IMR-90 (cell line): ENCODE measurements at regions not wholly inside any gene's neighbourhood (a gene's known extent, or its start where the extent isn't known, plus 50 kb on each side); places are given as distances from the start of the nearest gene placed in this dataset.

Experiments
- ATAC-seq: fragments of 200-7000 bp; cut with Tn5 transposase; 2 replicates; pipeline ENCODE4 v1.9.1; 2020; ENCODE audit warnings: low read depth, mild to moderate bottlenecking, moderate library complexity
- BruUV-seq: library from RNA; stranded (reverse); fragments of 400-500 nt; replicated peaks from 2 replicates; lab custom pipeline; 2021; lab: Mats Ljungman, UMichigan
- CTCF ChIA-PET: fragments of 300-600 bp; formaldehyde crosslinking; extraction: SDS; loops from one replicate; lab custom pipeline; 2021; ENCODE audit warnings: antibody characterized with exemption; lab: Yijun Ruan, JAX
- POLR2A ChIA-PET: fragments of 300-600 bp; sonication (Branson Sonifier 250); formaldehyde crosslinking; loops from one replicate; lab custom pipeline; 2022; ENCODE audit warnings: antibody characterized with exemption; ENCODE audit not compliant: unreplicated experiment; lab: Charles Lee
- DNase-seq: peaks from one replicate; pipeline ENCODE4 v3.0.0; 2013
- H2AFZ ChIP-seq: replicated peaks from 2 replicates; pipeline ENCODE3; 2013; ENCODE audit warnings: low read length, mild to moderate bottlenecking; ENCODE audit not compliant: poor library complexity
- H2AK5ac ChIP-seq: 2 replicates; pipeline ENCODE4 v1.6.1; 2013; ENCODE audit warnings: low read depth, low read length, inconsistent platforms
- H2AK9ac ChIP-seq: replicated peaks from 2 replicates; pipeline ENCODE3; 2013; ENCODE audit warnings: mild to moderate bottlenecking, low read depth, low read length, moderate library complexity; ENCODE audit not compliant: poor library complexity
- H2BK120ac ChIP-seq: 2 replicates; pipeline ENCODE4 v1.6.1; 2013; ENCODE audit warnings: low read depth, low read length, inconsistent platforms
- H2BK15ac ChIP-seq: 3 replicates; pipeline ENCODE4 v1.6.1; 2013; ENCODE audit warnings: low read depth, low read length, inconsistent platforms
- H2BK20ac ChIP-seq: 2 replicates; pipeline ENCODE4 v1.6.1; 2013; ENCODE audit warnings: low read depth, mild to moderate bottlenecking, inconsistent platforms, low read length, moderate library complexity
- H2BK5ac ChIP-seq: 2 replicates; pipeline ENCODE4 v1.6.1; 2013; ENCODE audit warnings: mild to moderate bottlenecking, low read depth, low read length, inconsistent platforms; ENCODE audit not compliant: poor library complexity, severe bottlenecking
- H3K14ac ChIP-seq: replicated peaks from 2 replicates; pipeline ENCODE4 v1.6.1; 2013; ENCODE audit warnings: low read depth, low read length, inconsistent platforms
- H3K18ac ChIP-seq: 2 replicates; pipeline ENCODE4 v1.6.1; 2013; ENCODE audit warnings: low read depth, low read length, control low read depth
- H3K23ac ChIP-seq: 2 replicates; pipeline ENCODE4 v1.6.1; 2013; ENCODE audit warnings: low read depth, low read length, inconsistent platforms
- H3K27ac ChIP-seq: 2 replicates; pipeline ENCODE4 v1.5.1; 2013; ENCODE audit warnings: mild to moderate bottlenecking, control low read depth, low read length; ENCODE audit not compliant: insufficient read depth
- H3K27me3 ChIP-seq: 2 replicates; pipeline ENCODE4 v1.6.1; 2013; ENCODE audit warnings: low read length; ENCODE audit not compliant: control insufficient read depth, insufficient read depth
- H3K36me3 ChIP-seq: 2 replicates; pipeline ENCODE4 v1.6.1; 2013; ENCODE audit warnings: low read length, mixed read lengths; ENCODE audit not compliant: control insufficient read depth, insufficient read depth
- H3K4ac ChIP-seq: 2 replicates; pipeline ENCODE4 v1.6.1; 2013; ENCODE audit warnings: low read depth, low read length, inconsistent platforms
- H3K4me1 ChIP-seq: 2 replicates; pipeline ENCODE4 v1.6.1; 2013; ENCODE audit warnings: low read length, mixed read lengths; ENCODE audit not compliant: control insufficient read depth, insufficient read depth
- H3K4me2 ChIP-seq: 2 replicates; pipeline ENCODE4 v1.6.1; 2013; ENCODE audit warnings: low read depth, mild to moderate bottlenecking, control low read depth, low read length, moderate library complexity
- H3K4me3 ChIP-seq: 2 replicates; pipeline ENCODE4 v1.5.1; 2013; ENCODE audit warnings: low read depth, mild to moderate bottlenecking, control low read depth, low read length, moderate library complexity; ENCODE audit not compliant: insufficient read depth
- H3K56ac ChIP-seq: 2 replicates; pipeline ENCODE4 v1.6.1; 2013; ENCODE audit warnings: low read length, inconsistent platforms; ENCODE audit not compliant: insufficient read depth; ENCODE audit errors: extremely low read depth
- H3K79me1 ChIP-seq, 2 experiments: 2 replicates each; pipeline ENCODE4 v1.6.1; 2013; ENCODE audit warnings: low read length in 2 of 2, inconsistent platforms in 1 of 2, low read depth in 1 of 2
- H3K9ac ChIP-seq: 2 replicates; pipeline ENCODE4 v1.6.1; 2013; ENCODE audit warnings: low read depth, low read length, control low read depth
- H3K9me1 ChIP-seq: 2 replicates; pipeline ENCODE4 v1.6.1; 2013; ENCODE audit warnings: low read length, inconsistent platforms; ENCODE audit not compliant: insufficient read depth
- H3K9me3 ChIP-seq: 2 replicates; pipeline ENCODE4 v1.6.1; 2013; ENCODE audit warnings: low read length; ENCODE audit not compliant: control insufficient read depth, insufficient read depth
- H4K20me1 ChIP-seq: 2 replicates; pipeline ENCODE4 v1.6.1; 2013; ENCODE audit warnings: low read length, inconsistent platforms; ENCODE audit not compliant: insufficient read depth
- H4K5ac ChIP-seq: 2 replicates; pipeline ENCODE4 v1.6.1; 2013; ENCODE audit warnings: mild to moderate bottlenecking, low read depth, low read length, control low read depth
- H4K8ac ChIP-seq, 2 experiments: 2 replicates each; pipeline ENCODE4 v1.6.1; 2013; ENCODE audit warnings: low read depth in 2 of 2, low read length in 2 of 2, control low read depth in 1 of 2, inconsistent platforms in 1 of 2
- H4K91ac ChIP-seq: 2 replicates; pipeline ENCODE4 v1.6.1; 2013; ENCODE audit warnings: low read depth, low read length, inconsistent platforms; ENCODE audit not compliant: insufficient read depth
- BHLHE40 ChIP-seq: fragments of 150-350 bp; IDR thresholded peaks from 2 replicates; pipeline ENCODE4 v1.6.1; 2016; ENCODE audit warnings: mild to moderate bottlenecking, low read depth, low read length
- CEBPB ChIP-seq: IDR thresholded peaks from 2 replicates; pipeline ENCODE4 v1.6.1; 2012; ENCODE audit warnings: low read depth, low read length, improper control_type of control experiment
- CHD1 ChIP-seq: IDR thresholded peaks from 2 replicates; pipeline ENCODE4 v1.6.1; 2012; ENCODE audit warnings: low read depth, low read length, improper control_type of control experiment
- MAFK ChIP-seq: IDR thresholded peaks from 2 replicates; pipeline ENCODE4 v1.6.1; 2012; ENCODE audit warnings: low read depth, low read length, improper control_type of control experiment
- MXI1 ChIP-seq: IDR thresholded peaks from 2 replicates; pipeline ENCODE4 v1.6.1; 2012; ENCODE audit warnings: low read depth, mild to moderate bottlenecking, low read length, moderate library complexity, borderline replicate concordance
- RCOR1 ChIP-seq: IDR thresholded peaks from 2 replicates; pipeline ENCODE4 v1.6.1; 2012; ENCODE audit warnings: mild to moderate bottlenecking, low read length, improper control_type of control experiment; ENCODE audit not compliant: insufficient replicate concordance
- RFX5 ChIP-seq: IDR thresholded peaks from 2 replicates; pipeline ENCODE4 v1.8.0; 2012; ENCODE audit warnings: low read depth, mild to moderate bottlenecking, low read length, moderate library complexity
- WGBS, 2 experiments: methylation state at CpG; one replicate each; pipeline versions ENCODE4 v1.1.5 to v1.1.7; 2013; ENCODE audit warnings: missing lambda C conversion rate in 2 of 2; ENCODE audit not compliant: insufficient read length in 1 of 2; ENCODE audit errors: extremely low coverage in 2 of 2; 5-methylcytosine and 5-hydroxymethylcytosine counted together
- dilution Hi-C: fragments of 300-500 bp; cut with HindIII; formaldehyde crosslinking; loops from one replicate; pipeline ENCODE4 v1.14.3; 2018; ENCODE audit warnings: low sequenced_read_pairs; ENCODE audit not compliant: unreplicated experiment
- in situ Hi-C: fragments of 300-500 bp; cut with MboI; formaldehyde crosslinking; loops from 3 replicates; pipeline ENCODE4 v1.14.3; 2019; ENCODE audit warnings: low sequenced_read_pairs, inconsistent platforms, mixed read lengths
- intact Hi-C: fragments of 100-400 bp; cut with micrococcal nuclease; formaldehyde crosslinking; loops from 2 replicates; pipeline ENCODE4 v1.10.0; 2022

DNA sequence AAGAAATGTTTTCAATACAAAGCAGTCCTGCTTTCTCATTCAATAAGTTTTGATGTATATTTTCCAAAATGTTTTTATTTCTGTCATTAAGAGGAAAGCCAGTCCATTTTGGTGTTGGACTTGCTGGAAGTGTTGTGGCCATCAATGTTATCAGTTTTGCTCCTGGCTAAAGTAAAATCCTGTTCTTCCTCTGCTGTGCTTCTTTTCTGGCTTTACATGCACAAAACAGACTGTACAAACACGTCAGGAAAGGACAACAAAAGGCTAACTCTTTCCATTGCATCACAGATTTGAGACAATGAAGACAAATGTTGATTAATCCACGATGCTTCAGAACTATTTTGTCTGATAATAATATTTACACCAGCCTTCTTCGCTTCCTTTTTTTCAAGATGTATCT lies 735.4 kb downstream of the LTN1 start:
- dilution Hi-C loops = no loop called here

More for the DNA sequence above, 735.4 kb downstream of the LTN1 start:
- no peak overlapping the region for H2AK9ac ChIP-seq
- H3K23ac ChIP-seq = peak overlapping the region; percentile 3; the same call in 1 of the 2 replicates
- no peak for TF ChIP-seq CEBPB
- no peak for TF ChIP-seq RCOR1
- TF ChIP-seq CHD1 = no peak
- no peak for TF ChIP-seq RFX5
- TF ChIP-seq MXI1 = no peak
- no peak for TF ChIP-seq BHLHE40
- no peak for TF ChIP-seq MAFK
- H2AK5ac ChIP-seq = peak overlapping the region; percentile 5; the same call in 1 of the 2 replicates
- no peak overlapping the region for H3K4me2 ChIP-seq
- no peak for ATAC-seq
- peak overlapping the region; percentile 96 for H3K18ac ChIP-seq
- no peaks in the 10 kb centered on the region for H3K9me3 ChIP-seq
- H2BK120ac ChIP-seq = peak overlapping the region; percentile 74
- POLR2A ChIA-PET = no interaction called here
- H3K36me3 ChIP-seq = no peaks in the 10 kb centered on the region
- peak overlapping the region; percentile 27 for H3K4ac ChIP-seq
- no peaks in the 10 kb centered on the region for H4K20me1 ChIP-seq
- no peaks in the 10 kb centered on the region; a peak in 1 of 4 replicates for H3K79me1 ChIP-seq
- H2BK5ac ChIP-seq = peak overlapping the region; percentile 48
- H3K27ac ChIP-seq = peak overlapping the region; percentile 70
- H3K9ac ChIP-seq = peak overlapping the region; percentile 29; the same call in 1 of the 2 replicates
- no TSS peak for BruUV-seq
- no peak for DNase-seq
- H4K8ac ChIP-seq = peak overlapping the region; percentile 18 to 57; a peak in 3 of 4 replicates
- H4K91ac ChIP-seq = peak overlapping the region; percentile 41
- no peak overlapping the region for H3K4me3 ChIP-seq
- CTCF ChIA-PET = no interaction called here
- no peak overlapping the region for H3K56ac ChIP-seq
- peak overlapping the region; percentile 42 for H2BK15ac ChIP-seq
- intact Hi-C loops (loop anchor here (10.0 kb wide), 1 partner anchor 68 kb away; no protein-coding TSS in a partner anchor), in situ Hi-C loops (no loop called here)
- H3K4me1 ChIP-seq = peaks cover 9% of the 10 kb centered on the region
- H3K9me1 ChIP-seq = 0 out of 2 replicates have a peak, but pooled peaks cover 2% of the 10 kb centered on the region
- WGBS, 2 experiments = 80% methylated on average over 1 of the region's 3 CpGs; no CpG with 5 or more reads in 1 of the 2 experiments
- H2AFZ ChIP-seq = no peak overlapping the region
- H3K14ac ChIP-seq = peak overlapping the region; percentile 14; the same call in 1 of the 2 replicates
- peak overlapping the region; percentile 60 for H2BK20ac ChIP-seq
- peak overlapping the region; percentile 47; the same call in 1 of the 2 replicates for H4K5ac ChIP-seq
- no peaks in the 10 kb centered on the region for H3K27me3 ChIP-seq
